ENCODE measurements at regions not wholly inside any gene's neighbourhood (a gene's known extent, or its start where the extent isn't known, plus 50 kb on each side); places are given as distances from the start of the nearest gene placed in this dataset.

DNA sequence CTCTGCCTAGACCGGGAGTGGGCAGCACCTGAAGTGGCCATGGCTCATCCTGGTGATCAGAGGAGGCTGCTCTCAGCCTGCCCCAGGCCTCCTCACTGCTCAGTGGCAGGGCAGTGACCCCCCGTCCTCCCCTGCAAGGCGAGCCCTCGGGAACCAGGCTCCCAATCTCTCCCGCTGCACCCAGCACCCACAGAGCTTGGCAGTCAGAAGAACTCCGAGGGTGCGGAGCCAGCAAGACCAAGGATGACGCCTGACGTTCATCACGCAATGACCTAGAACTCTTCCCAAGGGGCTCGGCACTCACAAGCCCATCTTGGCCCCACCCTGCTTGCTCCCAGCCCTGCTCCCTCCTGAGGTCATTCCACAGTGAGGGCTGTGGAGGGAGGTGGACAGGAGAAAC lies 189.8 kb upstream of the SALL3 start:
- no peaks in the 10 kb centered on the region for H3K4me1 ChIP-seq (ENCODE audit: control insufficient read depth in 3 of 3, insufficient read depth in 3 of 3, low read length in 3 of 3)
- no peak overlapping the region for H3K27ac ChIP-seq (ENCODE audit: low read depth, low read length)
- H3K9me3 ChIP-seq (ENCODE audit: control insufficient read depth in 3 of 3, low read length in 3 of 3), result no peaks in the 10 kb centered on the region
- H3K27me3 ChIP-seq (ENCODE audit: control insufficient read depth in 3 of 3, insufficient read depth in 3 of 3, low read length in 3 of 3), result peaks cover 0 to 14% (median 3%) of the 10 kb centered on the region in 3 donors
- no peak overlapping the region for H3K4me3 ChIP-seq (ENCODE audit: low read length in 3 of 3)
- H3K36me3 ChIP-seq (ENCODE audit: control insufficient read depth in 3 of 3, insufficient read depth in 3 of 3, low read length in 3 of 3), result no peaks in the 10 kb centered on the region
- H3K9ac ChIP-seq (ENCODE audit: low read depth in 1 of 3, low read length in 3 of 3), result no peak overlapping the region

DNA sequence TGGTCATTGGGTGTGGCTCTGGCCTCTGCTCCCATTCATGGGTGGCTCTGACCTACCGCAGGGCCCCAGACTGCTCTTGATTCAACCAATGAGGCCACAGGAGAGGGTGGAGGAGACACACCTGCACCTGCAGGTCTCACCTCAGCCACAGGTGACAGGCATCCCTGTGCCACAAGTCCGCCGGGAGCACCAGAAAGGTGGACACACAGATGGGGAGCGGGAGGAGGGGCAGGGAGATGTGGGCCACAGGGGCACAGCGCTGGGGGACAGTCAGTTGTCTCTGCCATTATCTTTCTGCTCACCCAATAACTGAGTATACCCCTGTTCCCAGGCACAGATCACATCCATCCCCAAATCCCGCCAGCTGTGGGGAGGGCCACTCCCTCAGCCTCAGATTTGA lies 189.1 kb upstream of the SALL3 start:
- H3K36me3 ChIP-seq (ENCODE audit: control insufficient read depth in 3 of 3, insufficient read depth in 3 of 3, low read length in 3 of 3), result no peaks in the 10 kb centered on the region
- H3K9me3 ChIP-seq (ENCODE audit: control insufficient read depth in 3 of 3, low read length in 3 of 3), result no peaks in the 10 kb centered on the region
- H3K27me3 ChIP-seq (ENCODE audit: control insufficient read depth in 3 of 3, insufficient read depth in 3 of 3, low read length in 3 of 3), result peaks cover 0 to 14% (median 3%) of the 10 kb centered on the region in 3 donors
- no peak overlapping the region for H3K4me3 ChIP-seq (ENCODE audit: low read length in 3 of 3)
- no peaks in the 10 kb centered on the region for H3K4me1 ChIP-seq (ENCODE audit: control insufficient read depth in 3 of 3, insufficient read depth in 3 of 3, low read length in 3 of 3)
- H3K27ac ChIP-seq (ENCODE audit: low read depth, low read length), result no peak overlapping the region
- H3K9ac ChIP-seq (ENCODE audit: low read depth in 1 of 3, low read length in 3 of 3), result no peak overlapping the region

GRCh38 chr18:78790960-78791359 lies 188.7 kb upstream of the SALL3 start:
- no peak overlapping the region for H3K9ac ChIP-seq (ENCODE audit: low read depth in 1 of 3, low read length in 3 of 3)
- no peaks in the 10 kb centered on the region for H3K4me1 ChIP-seq (ENCODE audit: control insufficient read depth in 3 of 3, insufficient read depth in 3 of 3, low read length in 3 of 3)
- H3K27ac ChIP-seq (ENCODE audit: low read depth, low read length), result no peak overlapping the region
- H3K4me3 ChIP-seq (ENCODE audit: low read length in 3 of 3), result no peak overlapping the region
- no peaks in the 10 kb centered on the region for H3K36me3 ChIP-seq (ENCODE audit: control insufficient read depth in 3 of 3, insufficient read depth in 3 of 3, low read length in 3 of 3)
- H3K27me3 ChIP-seq (ENCODE audit: control insufficient read depth in 3 of 3, insufficient read depth in 3 of 3, low read length in 3 of 3), result peaks cover 0 to 14% (median 3%) of the 10 kb centered on the region in 3 donors
- no peaks in the 10 kb centered on the region for H3K9me3 ChIP-seq (ENCODE audit: control insufficient read depth in 3 of 3, low read length in 3 of 3)

GRCh38 chr18:78792094-78792493 lies 187.5 kb upstream of the SALL3 start:
- no peaks in the 10 kb centered on the region for H3K4me1 ChIP-seq (ENCODE audit: control insufficient read depth in 3 of 3, insufficient read depth in 3 of 3, low read length in 3 of 3)
- H3K27me3 ChIP-seq (ENCODE audit: control insufficient read depth in 3 of 3, insufficient read depth in 3 of 3, low read length in 3 of 3), result peaks cover 0 to 14% (median 3%) of the 10 kb centered on the region in 3 donors
- peaks cover 0 to 5% (median 0%) of the 10 kb centered on the region in 3 donors for H3K9me3 ChIP-seq (ENCODE audit: control insufficient read depth in 3 of 3, low read length in 3 of 3)
- H3K9ac ChIP-seq (ENCODE audit: low read depth in 1 of 3, low read length in 3 of 3), result no peak overlapping the region
- H3K27ac ChIP-seq (ENCODE audit: low read depth, low read length), result no peak overlapping the region
- no peaks in the 10 kb centered on the region for H3K36me3 ChIP-seq (ENCODE audit: control insufficient read depth in 3 of 3, insufficient read depth in 3 of 3, low read length in 3 of 3)
- H3K4me3 ChIP-seq (ENCODE audit: low read length in 3 of 3), result no peak overlapping the region

GRCh38 chr18:78792736-78793135 lies 186.9 kb upstream of the SALL3 start:
- H3K4me3 ChIP-seq (ENCODE audit: low read length in 3 of 3), result no peak overlapping the region
- H3K27ac ChIP-seq (ENCODE audit: low read depth, low read length), result no peak overlapping the region
- peaks cover 0 to 5% (median 0%) of the 10 kb centered on the region in 3 donors for H3K9me3 ChIP-seq (ENCODE audit: control insufficient read depth in 3 of 3, low read length in 3 of 3)
- H3K9ac ChIP-seq (ENCODE audit: low read depth in 1 of 3, low read length in 3 of 3), result no peak overlapping the region
- no peaks in the 10 kb centered on the region for H3K4me1 ChIP-seq (ENCODE audit: control insufficient read depth in 3 of 3, insufficient read depth in 3 of 3, low read length in 3 of 3)
- H3K27me3 ChIP-seq (ENCODE audit: control insufficient read depth in 3 of 3, insufficient read depth in 3 of 3, low read length in 3 of 3), result peaks cover 0 to 14% (median 3%) of the 10 kb centered on the region in 3 donors
- H3K36me3 ChIP-seq (ENCODE audit: control insufficient read depth in 3 of 3, insufficient read depth in 3 of 3, low read length in 3 of 3), result no peaks in the 10 kb centered on the region

GRCh38 chr18:78793313-78794070 lies 186.1 kb upstream of the SALL3 start:
- Histone ChIP-seq H3K27me3 (ENCODE audit: control insufficient read depth in 3 of 3, insufficient read depth in 3 of 3, low read length in 3 of 3) (peaks cover 0 to 14% (median 3%) of the 10 kb centered on the region in 3 donors), H3K36me3 (ENCODE audit: control insufficient read depth in 3 of 3, insufficient read depth in 3 of 3, low read length in 3 of 3) (no peaks in the 10 kb centered on the region), H3K9ac (ENCODE audit: low read depth in 1 of 3, low read length in 3 of 3) (no peak overlapping the region), H3K27ac (ENCODE audit: low read depth, low read length) (no peak overlapping the region), H3K9me3 (ENCODE audit: control insufficient read depth in 3 of 3, low read length in 3 of 3) (peaks cover 0 to 5% (median 0%) of the 10 kb centered on the region in 3 donors), H3K4me3 (ENCODE audit: low read length in 3 of 3) (no peak overlapping the region), H3K4me1 (ENCODE audit: control insufficient read depth in 3 of 3, insufficient read depth in 3 of 3, low read length in 3 of 3) (no peaks in the 10 kb centered on the region)

DNA sequence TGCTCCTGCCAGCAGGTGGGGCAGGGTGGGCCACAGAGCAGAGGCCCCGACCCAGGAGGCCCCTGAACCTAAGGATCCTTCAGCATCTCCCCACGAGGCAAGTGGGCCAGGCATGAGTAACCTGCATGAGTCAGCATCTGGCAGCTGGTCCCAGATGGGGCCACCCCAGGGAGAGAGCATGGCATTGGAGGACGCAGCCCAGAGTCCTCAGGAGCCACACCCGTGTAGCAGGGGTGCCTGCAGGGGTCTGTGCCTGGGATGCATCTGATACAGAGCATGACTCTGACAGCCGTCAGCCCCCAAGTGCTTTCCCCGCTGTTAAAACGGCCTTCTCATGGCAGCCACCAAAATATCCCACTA lies 185.6 kb upstream of the SALL3 start:
- Histone ChIP-seq H3K36me3 (ENCODE audit: control insufficient read depth in 3 of 3, insufficient read depth in 3 of 3, low read length in 3 of 3) (no peaks in the 10 kb centered on the region), H3K4me3 (ENCODE audit: low read length in 3 of 3) (no peak overlapping the region), H3K27ac (ENCODE audit: low read depth, low read length) (no peak overlapping the region), H3K9me3 (ENCODE audit: control insufficient read depth in 3 of 3, low read length in 3 of 3) (peaks cover 0 to 5% (median 0%) of the 10 kb centered on the region in 3 donors), H3K4me1 (ENCODE audit: control insufficient read depth in 3 of 3, insufficient read depth in 3 of 3, low read length in 3 of 3) (no peaks in the 10 kb centered on the region), H3K27me3 (ENCODE audit: control insufficient read depth in 3 of 3, insufficient read depth in 3 of 3, low read length in 3 of 3) (peaks cover 0 to 14% (median 3%) of the 10 kb centered on the region in 3 donors), H3K9ac (ENCODE audit: low read depth in 1 of 3, low read length in 3 of 3) (no peak overlapping the region)

DNA sequence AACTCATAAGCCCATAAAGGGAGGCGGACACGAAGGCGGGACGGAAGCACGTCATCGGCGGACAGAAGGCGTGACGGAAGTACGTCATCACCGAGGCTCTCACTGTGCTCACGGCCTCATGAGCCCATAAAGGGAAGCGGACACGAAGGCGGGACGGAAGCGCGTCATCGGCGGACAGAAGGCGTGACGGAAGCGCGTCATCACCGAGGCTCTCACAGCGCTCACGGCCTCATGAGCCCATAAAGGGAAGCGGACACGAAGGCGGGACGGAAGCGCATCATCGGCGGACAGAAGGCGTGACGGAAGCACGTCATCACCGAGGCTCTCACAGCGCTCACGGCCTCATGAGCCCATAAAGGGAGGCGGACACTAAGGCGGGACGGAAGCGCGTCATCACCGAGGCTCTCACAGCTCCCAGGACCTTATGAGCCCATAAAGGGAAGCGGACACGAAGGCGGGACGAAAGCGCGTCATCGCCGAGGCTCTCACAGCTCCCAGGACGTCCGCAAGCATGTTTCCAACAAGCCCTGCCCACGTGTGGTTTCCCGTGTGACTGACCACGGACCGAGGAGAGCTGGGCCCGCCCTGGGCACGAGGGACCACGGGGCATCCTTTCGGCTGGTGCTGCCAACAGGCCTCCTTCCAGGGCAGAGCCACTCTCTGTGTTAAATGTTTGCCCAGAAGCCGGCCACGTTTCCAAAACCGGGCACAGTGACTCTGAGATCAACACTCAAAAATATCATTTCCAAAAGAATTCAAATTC lies 182.7 kb upstream of the SALL3 start:
- Histone ChIP-seq H3K27ac (ENCODE audit: low read depth, low read length) (no peak overlapping the region), H3K27me3 (ENCODE audit: control insufficient read depth in 3 of 3, insufficient read depth in 3 of 3, low read length in 3 of 3) (peaks cover 0 to 10% (median 3%) of the 10 kb centered on the region in 3 donors), H3K36me3 (ENCODE audit: control insufficient read depth in 3 of 3, insufficient read depth in 3 of 3, low read length in 3 of 3) (no peaks in the 10 kb centered on the region), H3K9me3 (ENCODE audit: control insufficient read depth in 3 of 3, low read length in 3 of 3) (peaks cover 0 to 6% (median 0%) of the 10 kb centered on the region in 3 donors), H3K4me3 (ENCODE audit: low read length in 3 of 3) (no peak overlapping the region), H3K4me1 (ENCODE audit: control insufficient read depth in 3 of 3, insufficient read depth in 3 of 3, low read length in 3 of 3) (no peaks in the 10 kb centered on the region), H3K9ac (ENCODE audit: low read depth in 1 of 3, low read length in 3 of 3) (no peak overlapping the region)

DNA sequence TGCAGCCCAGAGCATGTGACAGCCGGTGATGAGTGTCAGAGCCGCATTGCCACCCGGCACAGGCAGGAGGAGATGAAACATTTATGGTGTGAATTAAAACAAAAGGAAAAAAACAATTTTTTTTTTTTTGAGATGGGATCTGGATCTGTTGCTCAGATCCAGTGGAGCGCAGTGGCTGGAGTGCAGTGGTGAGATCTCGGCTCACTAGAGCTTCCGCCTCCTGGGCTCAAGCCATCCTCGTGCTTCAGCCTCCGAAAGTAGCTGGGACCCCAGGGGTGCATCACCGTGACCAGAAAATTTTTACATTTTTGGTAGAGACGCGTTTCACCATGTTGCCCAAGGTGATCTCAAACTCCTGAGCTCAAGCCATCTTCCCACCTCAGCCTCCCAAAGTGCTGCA lies 182.1 kb upstream of the SALL3 start:
- Histone ChIP-seq H3K27me3 (ENCODE audit: control insufficient read depth in 3 of 3, insufficient read depth in 3 of 3, low read length in 3 of 3) (peaks cover 0 to 10% (median 3%) of the 10 kb centered on the region in 3 donors), H3K9ac (ENCODE audit: low read depth in 1 of 3, low read length in 3 of 3) (no peak overlapping the region), H3K4me3 (ENCODE audit: low read length in 3 of 3) (no peak overlapping the region), H3K27ac (ENCODE audit: low read depth, low read length) (no peak overlapping the region), H3K36me3 (ENCODE audit: control insufficient read depth in 3 of 3, insufficient read depth in 3 of 3, low read length in 3 of 3) (no peaks in the 10 kb centered on the region), H3K9me3 (ENCODE audit: control insufficient read depth in 3 of 3, low read length in 3 of 3) (peaks cover 0 to 6% (median 0%) of the 10 kb centered on the region in 3 donors), H3K4me1 (ENCODE audit: control insufficient read depth in 3 of 3, insufficient read depth in 3 of 3, low read length in 3 of 3) (no peaks in the 10 kb centered on the region)
